H1 (cell line): ENCODE measurements at regions not wholly inside any gene's neighbourhood (a gene's known extent, or its start where the extent isn't known, plus 50 kb on each side); places are given as distances from the start of the nearest gene placed in this dataset.

Experiments used
- CTCF ChIA-PET: fragments of 300-600 bp; sonication (Branson Sonifier 250); formaldehyde crosslinking; loops from one replicate; lab custom pipeline; 2021; ENCODE audit not compliant: partially characterized antibody; lab: Charles Lee
- POLR2A ChIA-PET: fragments of 300-600 bp; sonication (Branson Sonifier 250); formaldehyde crosslinking; loops from one replicate; lab custom pipeline; 2021; ENCODE audit warnings: inconsistent platforms; ENCODE audit not compliant: partially characterized antibody; lab: Charles Lee
- DNase-seq, 2 experiments: peaks; one replicate each; pipeline versions ENCODE4 v3.0.0 to v3.0.0-alpha.2; 2010 to 2022; ENCODE audit warnings: low spot score in 2 of 2, low read depth in 1 of 2, mixed read lengths in 1 of 2
- FAIRE-seq: peaks from 2 replicates; lab custom pipeline; 2011; peaks lifted over from hg19 to GRCh38; lab: Jason Lieb, UNC
- H2AFZ ChIP-seq: 2 replicates; pipeline ENCODE4 v1.8.1; 2012; ENCODE audit warnings: low read length, inconsistent platforms
- H2AK5ac ChIP-seq: 2 replicates; pipeline ENCODE4 v1.6.1; 2013; ENCODE audit warnings: low read depth, low read length
- H2BK120ac ChIP-seq: replicated peaks from 2 replicates; pipeline ENCODE3; 2013; ENCODE audit warnings: low read depth, low read length, inconsistent platforms
- H2BK12ac ChIP-seq: 2 replicates; pipeline ENCODE4 v1.6.1; 2013; ENCODE audit warnings: low read depth, low read length
- H2BK15ac ChIP-seq: 2 replicates; pipeline ENCODE4 v1.6.1; 2013; ENCODE audit warnings: low read length
- H2BK20ac ChIP-seq: 2 replicates; pipeline ENCODE4 v1.6.1; 2013; ENCODE audit warnings: low read length
- H2BK5ac ChIP-seq: 2 replicates; pipeline ENCODE4 v1.6.1; 2013; ENCODE audit warnings: low read depth, low read length
- H3K14ac ChIP-seq: 2 replicates; pipeline ENCODE4 v1.6.1; 2013; ENCODE audit warnings: inconsistent platforms; ENCODE audit not compliant: insufficient read length
- H3K18ac ChIP-seq: 2 replicates; pipeline ENCODE4 v1.6.1; 2013; ENCODE audit warnings: low read length; ENCODE audit errors: extremely low read depth
- H3K23ac ChIP-seq: 2 replicates; pipeline ENCODE4 v1.6.1; 2013; ENCODE audit warnings: inconsistent platforms; ENCODE audit not compliant: insufficient read length
- H3K23me2 ChIP-seq: 2 replicates; pipeline ENCODE4 v1.6.1; 2013; ENCODE audit warnings: low read depth, low read length
- H3K27ac ChIP-seq: 2 replicates; pipeline ENCODE4 v1.6.1; 2011; ENCODE audit warnings: low read depth, low read length, inconsistent platforms
- H3K27me3 ChIP-seq, 4 experiments: replicated peaks in 1 of 4; 1 replicate in 1 of 4; 2 replicates in 3 of 4; pipeline versions ENCODE4 v1.6.1 to v1.8.1; 2011 to 2013; ENCODE audit warnings: low read length in 3 of 4, mild to moderate bottlenecking in 3 of 4, inconsistent platforms in 2 of 4, mixed read lengths in 2 of 4, moderate library complexity in 1 of 4; ENCODE audit not compliant: control insufficient read depth in 3 of 4, insufficient read depth in 3 of 4; ENCODE audit errors: extremely low read depth in 1 of 4
- H3K36me3 ChIP-seq, 4 experiments: 2 replicates each; pipeline versions ENCODE4 v1.6.1 to v1.8.1; 2011 to 2013; ENCODE audit warnings: mild to moderate bottlenecking in 4 of 4, low read length in 3 of 4, moderate library complexity in 2 of 4, control low read depth in 1 of 4, inconsistent platforms in 1 of 4; ENCODE audit not compliant: insufficient read depth in 4 of 4, control insufficient read depth in 2 of 4
- H3K4ac ChIP-seq: replicated peaks from 2 replicates; pipeline ENCODE3; 2013; ENCODE audit warnings: low read length, low read depth, mixed read lengths, inconsistent platforms; ENCODE audit not compliant: insufficient read length
- H3K4me1 ChIP-seq, 4 experiments: replicated peaks in 1 of 4; 1 replicate in 1 of 4; 2 replicates in 3 of 4; pipeline versions ENCODE4 v1.6.1 to v1.8.1; 2011 to 2013; ENCODE audit warnings: low read length in 3 of 4, inconsistent platforms in 2 of 4, mixed read lengths in 1 of 4; ENCODE audit not compliant: insufficient read depth in 4 of 4, control insufficient read depth in 3 of 4
- H3K4me2 ChIP-seq, 2 experiments: 2 replicates each; pipeline versions ENCODE4 v1.6.1 to v1.8.1; 2011 to 2013; ENCODE audit warnings: low read depth in 2 of 2, low read length in 2 of 2, control low read depth in 1 of 2, inconsistent platforms in 1 of 2, mild to moderate bottlenecking in 1 of 2; ENCODE audit not compliant: insufficient read depth in 1 of 2
- H3K4me3 ChIP-seq, 4 experiments: fragments of 200-600, 300-600 bp in 1 of 4; sonication (generic), shearing (Covaris generic), sonication (Bioruptor Twin) in 1 of 4; 2 replicates each; pipeline versions ENCODE4 v1.5.1 to v1.8.1; 2011 to 2016; ENCODE audit warnings: low read length in 4 of 4, low read depth in 3 of 4, control low read depth in 2 of 4, inconsistent platforms in 2 of 4, mild to moderate bottlenecking in 2 of 4, mixed read lengths in 1 of 4, moderate library complexity in 1 of 4; ENCODE audit not compliant: insufficient read depth in 2 of 4; ENCODE audit errors: extremely low read depth in 1 of 4
- H3K56ac ChIP-seq: replicated peaks from 2 replicates; pipeline ENCODE3; 2013; ENCODE audit warnings: low read depth, mild to moderate bottlenecking, mixed read lengths, low read length, inconsistent platforms; ENCODE audit not compliant: insufficient read length
- H3K79me1 ChIP-seq: 2 replicates; pipeline ENCODE4 v1.6.1; 2013; ENCODE audit warnings: low read depth, low read length, control low read depth
- H3K79me2 ChIP-seq, 2 experiments: 2 replicates each; pipeline versions ENCODE4 v1.6.1 to v1.8.1; 2012 to 2013; ENCODE audit warnings: low read length in 2 of 2, mild to moderate bottlenecking in 2 of 2, inconsistent platforms in 1 of 2; ENCODE audit not compliant: insufficient read depth in 2 of 2, control insufficient read depth in 1 of 2
- H3K9ac ChIP-seq, 4 experiments: replicated peaks in 1 of 4; 1 replicate in 1 of 4; 2 replicates in 3 of 4; pipeline versions ENCODE4 v1.6.1 to v1.8.1; 2011 to 2013; ENCODE audit warnings: low read depth in 3 of 4, low read length in 3 of 4, control low read depth in 2 of 4, mild to moderate bottlenecking in 2 of 4, moderate library complexity in 2 of 4, inconsistent platforms in 1 of 4; ENCODE audit errors: extremely low read depth in 1 of 4
- H3K9me3 ChIP-seq, 2 experiments: 2 replicates each; pipeline versions ENCODE4 v1.6.1 to v1.8.1; 2012 to 2013; ENCODE audit warnings: mild to moderate bottlenecking in 2 of 2, moderate library complexity in 2 of 2, control low read depth in 1 of 2, inconsistent platforms in 1 of 2, low read depth in 1 of 2, low read length in 1 of 2, mixed read lengths in 1 of 2; ENCODE audit not compliant: insufficient read depth in 2 of 2
- H4K20me1 ChIP-seq, 2 experiments: replicated peaks in 1 of 2; 2 replicates each; pipeline versions ENCODE3 to v1.8.1; 2011 to 2013; ENCODE audit warnings: inconsistent platforms in 2 of 2, low read length in 2 of 2, mild to moderate bottlenecking in 1 of 2; ENCODE audit not compliant: insufficient read depth in 2 of 2, control insufficient read depth in 1 of 2
- H4K5ac ChIP-seq: 2 replicates; pipeline ENCODE4 v1.6.1; 2013; ENCODE audit warnings: low read length, low read depth, mixed read lengths, inconsistent platforms; ENCODE audit not compliant: insufficient read length
- H4K8ac ChIP-seq: 2 replicates; pipeline ENCODE4 v1.8.0; 2013; ENCODE audit warnings: mild to moderate bottlenecking, moderate library complexity, low read length, inconsistent platforms; ENCODE audit not compliant: insufficient read depth; ENCODE audit errors: extremely low read depth
- H4K91ac ChIP-seq: replicated peaks from 2 replicates; pipeline ENCODE3; 2013; ENCODE audit warnings: low read length, mixed read lengths, inconsistent platforms; ENCODE audit not compliant: insufficient read length
- CHD2 ChIP-seq: IDR thresholded peaks from 2 replicates; pipeline ENCODE4 v1.6.1; 2012; ENCODE audit warnings: low read length, improper control_type of control experiment
- GTF2F1 ChIP-seq: IDR thresholded peaks from 2 replicates; pipeline ENCODE4 v1.6.1; 2012; ENCODE audit warnings: low read depth, low read length, improper control_type of control experiment, borderline replicate concordance
- KDM5A ChIP-seq: fragments of 200-600 bp; IDR thresholded peaks from 2 replicates; pipeline ENCODE4 v1.7.1; 2012; ENCODE audit warnings: mild to moderate bottlenecking, low read length, inconsistent platforms, mixed read lengths
- SP4 ChIP-seq: IDR thresholded peaks from 2 replicates; pipeline ENCODE4 v1.6.1; 2012; ENCODE audit warnings: low read length, inconsistent platforms
- WGBS, 2 experiments: shearing (Covaris generic) in 1 of 2; methylation state at CpG; one replicate each; pipeline versions ENCODE4 v1.1.6 to v1.1.7; 2013 to 2015; ENCODE audit warnings: low lambda C conversion rate in 2 of 2, mixed read lengths in 2 of 2, inconsistent platforms in 1 of 2, low coverage in 1 of 2, missing lambda C conversion rate in 1 of 2; ENCODE audit not compliant: insufficient replicate concordance in 2 of 2, insufficient coverage in 1 of 2, insufficient read length in 1 of 2; ENCODE audit errors: extremely low coverage in 1 of 2, missing lambda C conversion rate in 1 of 2; 5-methylcytosine and 5-hydroxymethylcytosine counted together

- H4K91ac ChIP-seq = no peak overlapping the region
- no peak overlapping the region for H4K8ac ChIP-seq
- H3K23ac ChIP-seq = no peak overlapping the region
- WGBS, 2 experiments = 85% methylated on average over 6 of the region's 7 CpGs; no CpG with 5 or more reads in 1 of the 2 experiments
- H3K18ac ChIP-seq = no peak overlapping the region
- no peak overlapping the region for H4K5ac ChIP-seq
- H3K4me3 ChIP-seq = no peak overlapping the region
- no peak overlapping the region for H3K4me2 ChIP-seq
- no peak overlapping the region for H2BK5ac ChIP-seq
- no peaks in the 10 kb centered on the region for H4K20me1 ChIP-seq
- no peak overlapping the region for H2BK20ac ChIP-seq
- CTCF ChIA-PET = interaction anchor here (0.6 kb wide), 1 partner anchor 364 kb away, joined by 3 read pairs; no protein-coding TSS in a partner anchor
- no peak overlapping the region for H2BK120ac ChIP-seq
- no peaks in the 10 kb centered on the region for H3K36me3 ChIP-seq
- no peak overlapping the region for H3K4ac ChIP-seq
- no peak overlapping the region for H3K14ac ChIP-seq
- no peaks in the 10 kb centered on the region for H3K4me1 ChIP-seq
- TF ChIP-seq GTF2F1 = no peak
- no peak for TF ChIP-seq KDM5A
- no peak for TF ChIP-seq CHD2
- no peak for TF ChIP-seq SP4
- no peak overlapping the region for H2AFZ ChIP-seq
- no peaks in the 10 kb centered on the region for H3K79me1 ChIP-seq
- H3K56ac ChIP-seq = no peak overlapping the region
- FAIRE-seq (no peak), DNase-seq (no peak)
- no peaks in the 10 kb centered on the region for H3K23me2 ChIP-seq
- no peak overlapping the region for H2AK5ac ChIP-seq
- no peaks in the 10 kb centered on the region for H3K79me2 ChIP-seq
- H3K9me3 ChIP-seq = no peaks in the 10 kb centered on the region
- no peak overlapping the region for H3K9ac ChIP-seq
- H2BK12ac ChIP-seq = no peak overlapping the region
- H3K27ac ChIP-seq = no peak overlapping the region
- POLR2A ChIA-PET = no interaction called here
- no peaks in the 10 kb centered on the region for H3K27me3 ChIP-seq
- no peak overlapping the region for H2BK15ac ChIP-seq
Measured at GRCh38 chr18:1511619-1512311, 607.1 kb downstream of the ADCYAP1 start.
